Parathyroid adenoma (tissue), 2 donors: ENCODE measurements at regions not wholly inside any gene's neighbourhood (a gene's known extent, or its start where the extent isn't known, plus 50 kb on each side); places are given as distances from the start of the nearest gene placed in this dataset.

Source experiments
- H2AFZ ChIP-seq: fragments of 300-600 bp; sonication (generic); one replicate; pipeline ENCODE4 v1.7.0; 2017; ENCODE audit warnings: antibody characterized with exemption, mild to moderate bottlenecking
- H3K27ac ChIP-seq: fragments of 300-600 bp; sonication (generic); one replicate; pipeline ENCODE4 v1.7.0; 2017
- H3K27me3 ChIP-seq: fragments of 300-600 bp; sonication (generic); one replicate; pipeline ENCODE4 v1.7.0; 2017; ENCODE audit warnings: low read length; ENCODE audit not compliant: control insufficient read depth, insufficient read depth
- H3K36me3 ChIP-seq: fragments of 300-600 bp; sonication (generic); one replicate; pipeline ENCODE4 v1.7.0; 2017; ENCODE audit warnings: low read length; ENCODE audit not compliant: control insufficient read depth, insufficient read depth
- H3K4me1 ChIP-seq: fragments of 300-600 bp; sonication (generic); one replicate; pipeline ENCODE4 v1.7.0; 2017; ENCODE audit warnings: control low read depth
- H3K4me2 ChIP-seq: fragments of 300-600 bp; sonication (generic); one replicate; pipeline ENCODE4 v1.7.0; 2017; ENCODE audit warnings: low read length
- H3K4me3 ChIP-seq: fragments of 300-600 bp; sonication (generic); one replicate; pipeline ENCODE4 v1.7.0; 2017; ENCODE audit warnings: low read depth, low read length
- H3K79me2 ChIP-seq: fragments of 300-600 bp; sonication (generic); one replicate; pipeline ENCODE4 v1.7.0; 2017; ENCODE audit warnings: control low read depth
- H3K9ac ChIP-seq: fragments of 300-600 bp; sonication (generic); one replicate; pipeline ENCODE4 v1.7.0; 2017; ENCODE audit warnings: mild to moderate bottlenecking
- H3K9me3 ChIP-seq: fragments of 300-600 bp; sonication (generic); one replicate; pipeline ENCODE4 v1.7.0; 2017; ENCODE audit warnings: low read length; ENCODE audit not compliant: control insufficient read depth
- TF ChIP-seq, protein P1 (sequence below): fragments of 300-600 bp; sonication (generic); IDR thresholded peaks from one replicate; pipeline ENCODE4 v1.7.0; 2017; ENCODE audit warnings: antibody characterized with exemption, mild to moderate bottlenecking
- donor health status: primary hyperparathyroidism.

DNA sequence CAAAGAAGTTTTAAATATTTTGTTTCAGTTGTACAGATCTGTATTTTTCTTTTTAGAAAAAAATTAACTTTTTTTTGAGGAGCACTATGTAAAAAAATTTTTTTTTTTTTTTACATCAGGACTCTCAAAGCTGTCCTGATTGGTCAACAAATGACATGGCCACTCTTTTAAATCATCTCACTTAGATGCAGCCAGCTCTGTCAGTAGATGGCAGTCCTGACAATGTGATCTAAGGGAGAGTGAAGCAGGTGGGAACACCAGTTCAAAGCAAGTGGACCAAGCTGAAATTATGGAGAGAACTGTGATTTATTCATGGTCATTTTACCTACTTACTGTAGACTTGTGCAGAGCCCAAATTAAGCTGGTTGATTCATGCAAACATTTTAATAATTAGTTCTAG is 174.7 kb upstream of the GPRIN3 start:
- no peak overlapping the region for H3K4me3 ChIP-seq
- H3K36me3 ChIP-seq, result no peaks in the 10 kb centered on the region
- no peaks in the 10 kb centered on the region for H3K27me3 ChIP-seq
- TF ChIP-seq, protein P1, sequence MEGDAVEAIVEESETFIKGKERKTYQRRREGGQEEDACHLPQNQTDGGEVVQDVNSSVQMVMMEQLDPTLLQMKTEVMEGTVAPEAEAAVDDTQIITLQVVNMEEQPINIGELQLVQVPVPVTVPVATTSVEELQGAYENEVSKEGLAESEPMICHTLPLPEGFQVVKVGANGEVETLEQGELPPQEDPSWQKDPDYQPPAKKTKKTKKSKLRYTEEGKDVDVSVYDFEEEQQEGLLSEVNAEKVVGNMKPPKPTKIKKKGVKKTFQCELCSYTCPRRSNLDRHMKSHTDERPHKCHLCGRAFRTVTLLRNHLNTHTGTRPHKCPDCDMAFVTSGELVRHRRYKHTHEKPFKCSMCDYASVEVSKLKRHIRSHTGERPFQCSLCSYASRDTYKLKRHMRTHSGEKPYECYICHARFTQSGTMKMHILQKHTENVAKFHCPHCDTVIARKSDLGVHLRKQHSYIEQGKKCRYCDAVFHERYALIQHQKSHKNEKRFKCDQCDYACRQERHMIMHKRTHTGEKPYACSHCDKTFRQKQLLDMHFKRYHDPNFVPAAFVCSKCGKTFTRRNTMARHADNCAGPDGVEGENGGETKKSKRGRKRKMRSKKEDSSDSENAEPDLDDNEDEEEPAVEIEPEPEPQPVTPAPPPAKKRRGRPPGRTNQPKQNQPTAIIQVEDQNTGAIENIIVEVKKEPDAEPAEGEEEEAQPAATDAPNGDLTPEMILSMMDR, result no peak
- no peaks in the 10 kb centered on the region for H3K79me2 ChIP-seq
- no peak overlapping the region for H3K9ac ChIP-seq
- H3K4me2 ChIP-seq, result no peak overlapping the region
- H3K9me3 ChIP-seq, result no peaks in the 10 kb centered on the region
- H3K4me1 ChIP-seq, result no peaks in the 10 kb centered on the region
- H2AFZ ChIP-seq, result no peak overlapping the region
- H3K27ac ChIP-seq, result no peak overlapping the region

DNA sequence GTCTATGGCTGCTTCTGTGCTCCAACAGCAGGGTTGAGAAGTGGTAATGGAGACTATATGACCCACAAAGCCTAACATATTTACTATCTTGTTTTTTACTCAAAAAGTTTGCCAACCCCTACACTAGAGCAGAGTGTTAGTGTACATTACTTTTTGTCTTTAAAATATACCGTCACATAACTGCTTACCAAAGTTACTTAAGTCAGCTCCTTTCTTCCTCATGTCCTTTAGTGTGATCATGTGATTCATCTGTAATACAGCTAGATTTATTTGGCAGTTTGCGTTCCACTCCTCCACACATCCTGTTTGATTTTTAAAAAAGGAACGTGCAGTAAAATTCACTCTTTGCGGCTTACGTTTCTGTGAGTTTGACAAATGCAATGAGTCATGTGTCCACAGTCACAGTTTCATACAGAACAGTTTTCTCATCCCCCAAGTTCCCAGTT is 162.4 kb upstream of the GPRIN3 start:
- Histone ChIP-seq H3K27me3 (no peaks in the 10 kb centered on the region), H3K27ac (no peak overlapping the region)

DNA sequence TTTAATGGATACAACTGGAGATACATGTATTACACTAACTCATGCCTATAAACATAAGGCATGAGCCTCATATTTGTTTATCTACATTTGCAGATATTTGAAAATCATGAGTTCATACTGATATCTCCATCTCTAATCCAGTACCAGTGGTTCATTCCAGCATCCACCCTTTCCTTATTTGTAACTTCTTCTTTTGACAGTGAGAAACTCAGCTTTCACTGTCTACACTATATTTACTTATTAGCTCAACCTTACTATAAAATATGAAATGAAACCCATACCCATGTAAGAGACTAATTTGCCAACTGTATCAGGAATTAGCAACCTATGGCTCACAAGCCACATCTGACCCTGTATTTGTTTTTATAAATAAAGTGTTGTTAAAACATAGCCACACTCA is 161.9 kb upstream of the GPRIN3 start:
- Histone ChIP-seq H3K9me3 (no peaks in the 10 kb centered on the region), H3K79me2 (no peaks in the 10 kb centered on the region), H3K9ac (no peak overlapping the region), H3K27me3 (no peaks in the 10 kb centered on the region), H2AFZ (no peak overlapping the region), H3K4me3 (no peak overlapping the region), H3K4me1 (no peaks in the 10 kb centered on the region), H3K36me3 (no peaks in the 10 kb centered on the region), H3K27ac (no peak overlapping the region), H3K4me2 (no peak overlapping the region)
- TF ChIP-seq, protein P1, result no peak

More for the DNA sequence above, 162.4 kb upstream of the GPRIN3 start:
- Histone ChIP-seq H2AFZ (no peak overlapping the region), H3K79me2 (no peaks in the 10 kb centered on the region), H3K9ac (no peak overlapping the region), H3K4me3 (no peak overlapping the region), H3K4me1 (no peaks in the 10 kb centered on the region), H3K36me3 (no peaks in the 10 kb centered on the region), H3K4me2 (no peak overlapping the region), H3K9me3 (no peaks in the 10 kb centered on the region)
- TF ChIP-seq, protein P1, result no peak

DNA sequence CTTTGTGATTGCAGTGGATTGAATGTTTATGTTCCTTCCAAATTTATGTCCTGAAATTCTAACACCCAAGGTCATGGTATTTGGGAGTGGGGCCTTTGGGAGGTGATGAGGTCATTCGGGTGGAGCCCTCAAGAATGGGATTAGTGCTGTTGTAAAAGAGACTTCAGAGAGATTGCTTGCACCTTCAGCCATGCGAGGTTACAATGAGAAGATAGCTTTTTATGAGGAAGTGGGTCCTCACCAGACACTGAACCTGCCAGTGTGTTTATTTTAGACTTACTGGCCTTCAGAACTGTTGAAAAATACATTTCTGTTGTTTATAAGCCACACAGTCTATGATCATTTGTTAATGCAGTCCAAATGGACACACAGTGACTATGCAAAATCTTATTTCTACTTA is 161.0 kb upstream of the GPRIN3 start:
- H3K36me3 ChIP-seq, result no peaks in the 10 kb centered on the region
- TF ChIP-seq, protein P1, result no peak
- no peak overlapping the region for H3K4me2 ChIP-seq
- H3K79me2 ChIP-seq, result no peaks in the 10 kb centered on the region
- H3K4me1 ChIP-seq, result no peaks in the 10 kb centered on the region
- H3K4me3 ChIP-seq, result no peak overlapping the region
- no peak overlapping the region for H3K27ac ChIP-seq
- no peak overlapping the region for H2AFZ ChIP-seq
- H3K9ac ChIP-seq, result no peak overlapping the region
- no peaks in the 10 kb centered on the region for H3K27me3 ChIP-seq
- H3K9me3 ChIP-seq, result no peaks in the 10 kb centered on the region

DNA sequence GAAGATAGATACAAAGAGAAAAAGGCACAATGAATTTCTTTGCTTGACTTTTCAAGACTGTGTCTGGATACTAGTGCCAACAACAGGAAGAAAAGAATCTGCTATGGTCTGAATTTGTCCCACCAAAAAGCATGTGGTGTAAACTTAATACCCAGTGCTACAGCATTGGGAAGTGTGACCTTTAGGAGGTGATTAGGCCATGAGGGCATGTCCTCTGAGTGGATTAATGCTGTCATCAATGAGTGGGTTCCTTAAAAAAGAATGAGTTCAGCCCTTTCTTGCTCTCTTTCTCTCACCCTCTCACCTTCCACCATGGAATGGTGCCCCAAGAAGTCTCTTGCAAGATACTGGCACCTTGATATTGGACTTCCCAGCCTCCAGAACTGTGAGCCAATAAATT is 155.7 kb upstream of the GPRIN3 start:
- Histone ChIP-seq H3K27ac (no peak overlapping the region), H3K9ac (no peak overlapping the region), H3K4me2 (no peak overlapping the region), H3K9me3 (no peaks in the 10 kb centered on the region), H3K4me3 (no peak overlapping the region), H3K27me3 (no peaks in the 10 kb centered on the region), H3K4me1 (no peaks in the 10 kb centered on the region), H3K79me2 (no peaks in the 10 kb centered on the region), H3K36me3 (no peaks in the 10 kb centered on the region), H2AFZ (no peak overlapping the region)
- TF ChIP-seq, protein P1, result no peak
